GM12878 (cell line): ENCODE measurements at regions not wholly inside any gene's neighbourhood (a gene's known extent, or its start where the extent isn't known, plus 50 kb on each side); places are given as distances from the start of the nearest gene placed in this dataset.

Source experiments
- ATAC-seq: fragments of 200-7000 bp; cut with Tn5 transposase; 3 replicates; pipeline ENCODE4 v1.9.1; 2020; ENCODE audit warnings: mild to moderate bottlenecking, moderate library complexity
- BruUV-seq: library from RNA; stranded (reverse); fragments of 400-500 nt; replicated peaks from 2 replicates; lab custom pipeline; 2021; lab: Mats Ljungman, UMichigan
- CTCF ChIA-PET: fragments of 300-600 bp; sonication (Branson Sonifier 250); formaldehyde crosslinking; extraction: SDS; loops from one replicate; lab custom pipeline; 2021; ENCODE audit warnings: inconsistent platforms; lab: Yijun Ruan, JAX
- POLR2A ChIA-PET: fragments of 350-600 bp; formaldehyde crosslinking; extraction: SDS; loops from one replicate; lab custom pipeline; 2021; ENCODE audit warnings: inconsistent platforms; lab: Charles Lee
- RAD21 ChIA-PET: fragments of 300-600 bp; sonication (Branson Sonifier 250); formaldehyde crosslinking; loops from one replicate; lab custom pipeline; 2023; ENCODE audit warnings: antibody characterized with exemption; ENCODE audit not compliant: unreplicated experiment; lab: Charles Lee
- SMC1A ChIA-PET: fragments of 300-600 bp; sonication (Branson Sonifier 250); formaldehyde crosslinking; loops from one replicate; lab custom pipeline; 2023; ENCODE audit not compliant: unreplicated experiment, uncharacterized antibody; lab: Charles Lee
- DNase-seq: peaks from one replicate; pipeline ENCODE4 v3.0.0-alpha.2; 2011; ENCODE audit warnings: low read depth, low spot score
- FAIRE-seq: peaks from 3 replicates; lab custom pipeline; 2011; peaks lifted over from hg19 to GRCh38; lab: Jason Lieb, UNC
- H2AFZ ChIP-seq: 2 replicates; pipeline ENCODE4 v1.6.0; 2011; ENCODE audit warnings: low read depth, low read length, control low read depth; ENCODE audit not compliant: control insufficient read depth
- H3K27ac ChIP-seq: 2 replicates; pipeline ENCODE4 v1.5.1; 2011; ENCODE audit warnings: control low read depth; ENCODE audit not compliant: control insufficient read depth, insufficient read depth
- H3K27me3 ChIP-seq, 2 experiments: replicated peaks in 1 of 2; 2 replicates each; pipeline versions ENCODE4 v1.6.0 to v1.6.1; 2011; ENCODE audit warnings: low read length in 1 of 2; ENCODE audit not compliant: control insufficient read depth in 2 of 2, insufficient read depth in 2 of 2
- H3K36me3 ChIP-seq, 2 experiments: 2 replicates each; pipeline ENCODE4 v1.5.1; 2011; ENCODE audit warnings: low read length in 1 of 2; ENCODE audit not compliant: control insufficient read depth in 2 of 2, insufficient read depth in 2 of 2
- H3K4me1 ChIP-seq: 2 replicates; pipeline ENCODE4 v1.6.1; 2011; ENCODE audit warnings: mild to moderate bottlenecking, low read length, moderate library complexity, mixed read lengths; ENCODE audit not compliant: control insufficient read depth, insufficient read depth
- H3K4me2 ChIP-seq: 2 replicates; pipeline ENCODE4 v1.6.0; 2011; ENCODE audit warnings: control low read depth; ENCODE audit not compliant: control insufficient read depth, insufficient read depth
- H3K4me3 ChIP-seq: fragments of 200-600 bp; sonication (generic); 2 replicates; pipeline ENCODE4 v1.5.1; 2016
- H3K79me2 ChIP-seq: 2 replicates; pipeline ENCODE4 v1.6.0; 2011; ENCODE audit warnings: low read length; ENCODE audit not compliant: control insufficient read depth, insufficient read depth
- H3K9ac ChIP-seq: 2 replicates; pipeline ENCODE4 v1.8.0; 2011; ENCODE audit warnings: low read length, control low read depth, mixed read lengths; ENCODE audit not compliant: control insufficient read depth, insufficient read depth
- H3K9me3 ChIP-seq: replicated peaks from 3 replicates; pipeline ENCODE4 v1.5.1; 2011; ENCODE audit warnings: mild to moderate bottlenecking, low read length; ENCODE audit not compliant: control insufficient read depth, insufficient read depth
- H4K20me1 ChIP-seq: 2 replicates; pipeline ENCODE4 v1.6.0; 2011; ENCODE audit not compliant: control insufficient read depth, insufficient read depth
- ASH2L ChIP-seq: fragments of 300-600, 200-600 bp; sonication (generic); IDR thresholded peaks from 2 replicates; pipeline ENCODE4 v1.6.1; 2017; ENCODE audit warnings: low read depth, mild to moderate bottlenecking, borderline replicate concordance
- BRCA1 ChIP-seq: IDR thresholded peaks from 2 replicates; pipeline ENCODE4 v1.6.1; 2011; ENCODE audit warnings: low read depth, low read length, improper control_type of control experiment
- CEBPB ChIP-seq, 2 experiments: fragments of 150-350 bp in 1 of 2; IDR thresholded peaks; 2 replicates each; pipeline ENCODE4 v1.6.1; 2012 to 2014; ENCODE audit warnings: low read depth in 2 of 2, low read length in 2 of 2, borderline replicate concordance in 1 of 2, inconsistent platforms in 1 of 2
- CHD4 ChIP-seq: fragments of 200-600 bp; sonication (generic); IDR thresholded peaks from 2 replicates; pipeline ENCODE4 v1.6.1; 2016; ENCODE audit warnings: mild to moderate bottlenecking
- ESRRA ChIP-seq: IDR thresholded peaks from 2 replicates; pipeline ENCODE4 v1.6.1; 2012; ENCODE audit warnings: mild to moderate bottlenecking, low read length, improper control_type of control experiment
- ETV6 ChIP-seq, 2 experiments: fragments of 450-650 bp in 1 of 2; IDR thresholded peaks in 1 of 2; conservative IDR thresholded peaks in 1 of 2; 2 replicates each; pipeline ENCODE4 v1.6.1; 2014; ENCODE audit warnings: antibody characterized with exemption in 1 of 2, borderline replicate concordance in 1 of 2, low read depth in 1 of 2, mild to moderate bottlenecking in 1 of 2, moderate library complexity in 1 of 2
- FOS ChIP-seq: IDR thresholded peaks from 3 replicates; pipeline ENCODE4 v1.6.1; 2011; ENCODE audit warnings: borderline replicate concordance; ENCODE audit not compliant: insufficient read length; ENCODE audit errors: extremely low read depth
- IKZF2 ChIP-seq, 2 experiments: fragments of 450-650 bp; IDR thresholded peaks; 2 replicates each; pipeline ENCODE4 v1.6.1; 2017; ENCODE audit warnings: mild to moderate bottlenecking in 2 of 2, moderate library complexity in 2 of 2
- JUNB ChIP-seq: IDR thresholded peaks from 2 replicates; pipeline ENCODE4 v1.6.1; 2016; ENCODE audit warnings: antibody characterized with exemption, mild to moderate bottlenecking
- PML ChIP-seq: IDR thresholded peaks from 2 replicates; pipeline ENCODE4 v1.6.1; 2012; ENCODE audit warnings: low read length, inconsistent platforms
- WGBS: methylation state at CpG from one replicate; pipeline ENCODE4 v1.1.6; 2016; ENCODE audit warnings: low lambda C conversion rate; ENCODE audit not compliant: insufficient replicate concordance, insufficient coverage; ENCODE audit errors: missing lambda C conversion rate; 5-methylcytosine and 5-hydroxymethylcytosine counted together
- in situ Hi-C: fragments of 300-500 bp; cut with MboI; formaldehyde crosslinking; loops from 9 replicates; pipeline ENCODE4 v1.14.3; 2018; ENCODE audit warnings: mixed read lengths
- intact Hi-C: fragments of 100-400 bp; cut with micrococcal nuclease; formaldehyde crosslinking; loops from one replicate; pipeline ENCODE4 v1.14.2; 2022; ENCODE audit not compliant: unreplicated experiment
- TF ChIP-seq, protein P1 (sequence below): IDR thresholded peaks from 2 replicates; pipeline ENCODE4 v1.6.1; 2012; ENCODE audit warnings: mild to moderate bottlenecking, low read depth, low read length
- TF ChIP-seq, protein P2 (sequence below): fragments of 150-350 bp; IDR thresholded peaks from 2 replicates; pipeline ENCODE4 v1.6.1; 2014; ENCODE audit warnings: mild to moderate bottlenecking, low read depth, low read length

DNA sequence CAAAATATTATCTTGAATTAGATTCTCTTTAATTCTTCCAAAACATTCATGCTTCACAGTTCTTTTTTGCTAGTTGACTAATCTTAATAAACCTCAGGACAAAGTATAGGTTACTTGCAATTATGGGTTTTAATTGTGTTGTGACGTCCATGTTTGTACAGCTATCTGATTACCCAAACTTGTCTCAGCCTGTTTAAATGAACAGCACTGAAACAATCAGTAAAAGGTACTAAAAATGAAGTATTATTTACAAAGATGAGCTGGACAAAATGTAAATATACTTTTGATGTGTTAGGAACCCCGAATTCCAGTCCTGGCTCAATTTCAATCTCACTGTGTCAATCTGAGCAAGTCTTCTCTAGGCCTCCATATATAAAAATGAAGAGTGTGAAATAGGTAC is 57.4 kb upstream of the SLC6A14 start:
- no peak for FAIRE-seq
- POLR2A ChIA-PET: no interaction called here
- Histone ChIP-seq H3K36me3 (no peaks in the 10 kb centered on the region), H3K27ac (no peak overlapping the region), H3K4me1 (no peaks in the 10 kb centered on the region), H3K4me2 (no peak overlapping the region), H3K79me2 (no peaks in the 10 kb centered on the region), H3K9ac (no peak overlapping the region), H4K20me1 (no peaks in the 10 kb centered on the region), H3K4me3 (no peak overlapping the region), H2AFZ (no peak overlapping the region), H3K9me3 (no peaks in the 10 kb centered on the region), H3K27me3 (no peaks in the 10 kb centered on the region)
- TF ChIP-seq IKZF2 (IDR thresholded peaks at IDR 0.05) (no peak), BRCA1 (no peak), FOS (no peak), CHD4 (no peak)
- TF ChIP-seq, protein P1, sequence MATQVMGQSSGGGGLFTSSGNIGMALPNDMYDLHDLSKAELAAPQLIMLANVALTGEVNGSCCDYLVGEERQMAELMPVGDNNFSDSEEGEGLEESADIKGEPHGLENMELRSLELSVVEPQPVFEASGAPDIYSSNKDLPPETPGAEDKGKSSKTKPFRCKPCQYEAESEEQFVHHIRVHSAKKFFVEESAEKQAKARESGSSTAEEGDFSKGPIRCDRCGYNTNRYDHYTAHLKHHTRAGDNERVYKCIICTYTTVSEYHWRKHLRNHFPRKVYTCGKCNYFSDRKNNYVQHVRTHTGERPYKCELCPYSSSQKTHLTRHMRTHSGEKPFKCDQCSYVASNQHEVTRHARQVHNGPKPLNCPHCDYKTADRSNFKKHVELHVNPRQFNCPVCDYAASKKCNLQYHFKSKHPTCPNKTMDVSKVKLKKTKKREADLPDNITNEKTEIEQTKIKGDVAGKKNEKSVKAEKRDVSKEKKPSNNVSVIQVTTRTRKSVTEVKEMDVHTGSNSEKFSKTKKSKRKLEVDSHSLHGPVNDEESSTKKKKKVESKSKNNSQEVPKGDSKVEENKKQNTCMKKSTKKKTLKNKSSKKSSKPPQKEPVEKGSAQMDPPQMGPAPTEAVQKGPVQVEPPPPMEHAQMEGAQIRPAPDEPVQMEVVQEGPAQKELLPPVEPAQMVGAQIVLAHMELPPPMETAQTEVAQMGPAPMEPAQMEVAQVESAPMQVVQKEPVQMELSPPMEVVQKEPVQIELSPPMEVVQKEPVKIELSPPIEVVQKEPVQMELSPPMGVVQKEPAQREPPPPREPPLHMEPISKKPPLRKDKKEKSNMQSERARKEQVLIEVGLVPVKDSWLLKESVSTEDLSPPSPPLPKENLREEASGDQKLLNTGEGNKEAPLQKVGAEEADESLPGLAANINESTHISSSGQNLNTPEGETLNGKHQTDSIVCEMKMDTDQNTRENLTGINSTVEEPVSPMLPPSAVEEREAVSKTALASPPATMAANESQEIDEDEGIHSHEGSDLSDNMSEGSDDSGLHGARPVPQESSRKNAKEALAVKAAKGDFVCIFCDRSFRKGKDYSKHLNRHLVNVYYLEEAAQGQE: no peak
- in situ Hi-C loops: no loop called here
- RAD21 ChIA-PET: no interaction called here
- intact Hi-C loops: no loop called here
- no TSS peak for BruUV-seq
- 4% methylated on average over 2 of the region's 2 CpGs for WGBS
- ATAC-seq: no peak
- no peak for DNase-seq
- CTCF ChIA-PET: interaction anchor here (0.6 kb wide), 1 partner anchor 303 kb away, joined by 3 read pairs; no protein-coding TSS in a partner anchor
- SMC1A ChIA-PET: no interaction called here

DNA sequence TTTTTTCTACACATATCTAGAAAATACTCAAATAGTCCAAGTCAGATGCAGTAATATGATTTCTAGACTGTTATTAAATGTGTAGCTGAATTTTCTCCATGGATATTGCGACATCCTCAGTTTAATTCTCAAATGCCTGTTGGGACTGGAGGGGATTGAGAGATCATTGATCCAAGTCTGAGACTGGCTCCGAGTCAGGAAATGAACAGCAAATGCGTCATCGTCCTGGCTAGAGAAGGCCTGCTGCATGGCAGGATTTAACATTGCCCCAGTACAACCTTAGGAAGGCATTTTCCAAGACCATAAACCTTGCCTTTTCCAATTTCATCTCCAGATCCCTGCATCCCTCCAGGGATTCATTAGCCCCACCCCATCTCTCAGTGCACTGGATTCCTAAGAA is 56.6 kb upstream of the SLC6A14 start:
- FAIRE-seq (no peak), DNase-seq (no peak), ATAC-seq (no peak)
- SMC1A ChIA-PET: no interaction called here
- Histone ChIP-seq H3K27me3 (no peaks in the 10 kb centered on the region), H3K27ac (no peak overlapping the region), H3K9ac (no peak overlapping the region), H2AFZ (no peak overlapping the region), H3K4me2 (no peak overlapping the region), H3K36me3 (no peaks in the 10 kb centered on the region), H3K4me1 (no peaks in the 10 kb centered on the region), H4K20me1 (no peaks in the 10 kb centered on the region), H3K79me2 (no peaks in the 10 kb centered on the region), H3K4me3 (no peak overlapping the region), H3K9me3 (no peaks in the 10 kb centered on the region)
- WGBS: 37% methylated on average over 4 of the region's 4 CpGs
- CTCF ChIA-PET: no interaction called here
- no TSS peak for BruUV-seq
- TF ChIP-seq ESRRA (no peak), PML (no peak), ASH2L (no peak), JUNB (no peak), CEBPB (IDR thresholded peaks at IDR 0.05; ENCODE audit: borderline replicate concordance in 1 of 2, low read depth in 2 of 2, low read length in 2 of 2) (no peak), ETV6 (conservative IDR thresholded peaks at IDR 0.05 in 1 of 2, IDR thresholded peaks at IDR 0.05 in 1 of 2; ENCODE audit: borderline replicate concordance in 1 of 2, low read depth in 1 of 2) (no peak)
- TF ChIP-seq, protein P2, sequence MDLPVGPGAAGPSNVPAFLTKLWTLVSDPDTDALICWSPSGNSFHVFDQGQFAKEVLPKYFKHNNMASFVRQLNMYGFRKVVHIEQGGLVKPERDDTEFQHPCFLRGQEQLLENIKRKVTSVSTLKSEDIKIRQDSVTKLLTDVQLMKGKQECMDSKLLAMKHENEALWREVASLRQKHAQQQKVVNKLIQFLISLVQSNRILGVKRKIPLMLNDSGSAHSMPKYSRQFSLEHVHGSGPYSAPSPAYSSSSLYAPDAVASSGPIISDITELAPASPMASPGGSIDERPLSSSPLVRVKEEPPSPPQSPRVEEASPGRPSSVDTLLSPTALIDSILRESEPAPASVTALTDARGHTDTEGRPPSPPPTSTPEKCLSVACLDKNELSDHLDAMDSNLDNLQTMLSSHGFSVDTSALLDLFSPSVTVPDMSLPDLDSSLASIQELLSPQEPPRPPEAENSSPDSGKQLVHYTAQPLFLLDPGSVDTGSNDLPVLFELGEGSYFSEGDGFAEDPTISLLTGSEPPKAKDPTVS: no peak
- intact Hi-C loops (no loop called here), in situ Hi-C loops (no loop called here)
- RAD21 ChIA-PET: no interaction called here
- POLR2A ChIA-PET: no interaction called here
